Panc1 (cell line): ENCODE measurements at regions not wholly inside any gene's neighbourhood (a gene's known extent, or its start where the extent isn't known, plus 50 kb on each side); places are given as distances from the start of the nearest gene placed in this dataset.

Experiments used
- ATAC-seq: fragments of 200-7000 bp; cut with Tn5 transposase; 2 replicates; pipeline ENCODE4 v1.9.1; 2020; ENCODE audit warnings: mild to moderate bottlenecking, moderate library complexity
- BruUV-seq: library from RNA; stranded (reverse); fragments of 400-500 nt; replicated peaks from 2 replicates; lab custom pipeline; 2021; lab: Mats Ljungman, UMichigan
- CTCF ChIA-PET: fragments of 300-600 bp; sonication (Branson Sonifier 250); formaldehyde crosslinking; loops from one replicate; lab custom pipeline; 2022; ENCODE audit warnings: antibody characterized with exemption; lab: Charles Lee
- POLR2A ChIA-PET: fragments of 300-600 bp; sonication (Branson Sonifier 250); formaldehyde crosslinking; loops from one replicate; lab custom pipeline; 2022; ENCODE audit warnings: antibody characterized with exemption; lab: Charles Lee
- DNase-seq: peaks from one replicate; pipeline ENCODE4 v3.0.0-alpha.2; 2010; ENCODE audit warnings: low read depth, low spot score
- H3K27ac ChIP-seq: 2 replicates; pipeline ENCODE4 v1.5.1; 2011; ENCODE audit warnings: mild to moderate bottlenecking, low read length, inconsistent platforms
- H3K27me3 ChIP-seq: fragments of 200-500 bp; sonication (Bioruptor generic); 2 replicates; pipeline ENCODE4 v1.6.0; 2014; ENCODE audit warnings: low read length, inconsistent platforms; ENCODE audit not compliant: control insufficient read depth, insufficient read depth
- H3K36me3 ChIP-seq: fragments of 200-500 bp; sonication (Bioruptor generic); 2 replicates; pipeline ENCODE4 v1.5.1; 2014; ENCODE audit warnings: inconsistent platforms, mild to moderate bottlenecking, low read length, moderate library complexity; ENCODE audit not compliant: control insufficient read depth, insufficient read depth
- H3K4me1 ChIP-seq: 2 replicates; pipeline ENCODE4 v1.5.1; 2011; ENCODE audit warnings: inconsistent platforms, mild to moderate bottlenecking, low read length, moderate library complexity; ENCODE audit not compliant: control insufficient read depth, insufficient read depth
- H3K4me3 ChIP-seq, 2 experiments: 2 replicates each; pipeline ENCODE4 v1.5.1; 2011 to 2012; ENCODE audit warnings: low read depth in 2 of 2, low read length in 2 of 2, mild to moderate bottlenecking in 2 of 2, inconsistent platforms in 1 of 2, moderate library complexity in 1 of 2
- H3K9me3 ChIP-seq: fragments of 200-500 bp; sonication (Bioruptor generic); 2 replicates; pipeline ENCODE4 v1.5.1; 2014; ENCODE audit warnings: low read depth, mild to moderate bottlenecking, inconsistent platforms, low read length, moderate library complexity; ENCODE audit not compliant: control insufficient read depth, insufficient read depth
- CTCF ChIP-seq: fragments of 450-650 bp; IDR thresholded peaks from 2 replicates; pipeline ENCODE4 v1.5.1; 2017; ENCODE audit warnings: mild to moderate bottlenecking
- POLR2AphosphoS5 ChIP-seq: IDR thresholded peaks from 2 replicates; pipeline ENCODE4 v1.6.1; 2012; ENCODE audit warnings: mild to moderate bottlenecking, low read depth, low read length, moderate library complexity
- SIN3A ChIP-seq: IDR thresholded peaks from 2 replicates; pipeline ENCODE4 v1.6.1; 2012; ENCODE audit warnings: low read depth, mild to moderate bottlenecking, low read length, moderate library complexity, borderline replicate concordance; ENCODE audit not compliant: insufficient read depth
- TCF7L2 ChIP-seq: IDR thresholded peaks from 2 replicates; pipeline ENCODE4 v1.6.1; 2011; ENCODE audit warnings: mild to moderate bottlenecking, low read depth, low read length, inconsistent platforms
- in situ Hi-C: cut with HindIII; loops from 2 replicates; pipeline ENCODE4 v1.10.0; 2016; ENCODE audit warnings: low sequenced_read_pairs, low pct_unique_long_range_greater_than_20kb
- intact Hi-C: fragments of 100-400 bp; cut with micrococcal nuclease; formaldehyde crosslinking; loops from one replicate; pipeline ENCODE4 v1.10.0; 2022; ENCODE audit not compliant: unreplicated experiment
- TF ChIP-seq, protein P1 (sequence below), 2 experiments: IDR thresholded peaks; 2 replicates each; pipeline ENCODE4 v1.6.1; 2011 to 2012; ENCODE audit warnings: low read depth in 2 of 2, control low read depth in 1 of 2, low read length in 1 of 2, mild to moderate bottlenecking in 1 of 2, moderate library complexity in 1 of 2; ENCODE audit not compliant: insufficient read depth in 1 of 2

DNA sequence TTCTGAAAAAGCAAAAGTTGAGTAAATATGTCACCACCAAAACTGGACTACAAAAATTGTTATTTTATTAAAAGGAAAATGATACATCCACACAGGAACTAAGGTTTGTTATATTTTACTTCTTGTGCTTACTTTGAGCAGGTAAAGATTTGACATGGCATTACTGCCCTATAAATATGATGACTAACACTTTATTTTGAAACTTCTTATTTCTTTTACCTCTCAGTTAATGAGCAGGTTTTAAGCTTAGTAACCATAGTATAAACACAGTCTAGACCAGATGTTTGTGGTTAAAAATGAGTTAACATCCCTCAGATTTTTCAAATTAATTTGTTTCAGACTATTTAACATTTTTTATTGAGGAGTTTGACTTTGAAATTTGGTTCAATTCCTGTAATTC, 862.5 kb upstream of the USP15 start:
- CTCF ChIA-PET, result no interaction called here
- intact Hi-C loops, result no loop called here
- H3K27ac ChIP-seq, result no peak overlapping the region
- no peaks in the 10 kb centered on the region for H3K4me1 ChIP-seq
- in situ Hi-C loops, result no loop called here
- POLR2A ChIA-PET, result no interaction called here
- no TSS peak for BruUV-seq
- ATAC-seq (no peak), DNase-seq (no peak)
- TF ChIP-seq TCF7L2 (no peak), POLR2AphosphoS5 (no peak), CTCF (no peak), SIN3A (no peak)
- TF ChIP-seq, protein P1, sequence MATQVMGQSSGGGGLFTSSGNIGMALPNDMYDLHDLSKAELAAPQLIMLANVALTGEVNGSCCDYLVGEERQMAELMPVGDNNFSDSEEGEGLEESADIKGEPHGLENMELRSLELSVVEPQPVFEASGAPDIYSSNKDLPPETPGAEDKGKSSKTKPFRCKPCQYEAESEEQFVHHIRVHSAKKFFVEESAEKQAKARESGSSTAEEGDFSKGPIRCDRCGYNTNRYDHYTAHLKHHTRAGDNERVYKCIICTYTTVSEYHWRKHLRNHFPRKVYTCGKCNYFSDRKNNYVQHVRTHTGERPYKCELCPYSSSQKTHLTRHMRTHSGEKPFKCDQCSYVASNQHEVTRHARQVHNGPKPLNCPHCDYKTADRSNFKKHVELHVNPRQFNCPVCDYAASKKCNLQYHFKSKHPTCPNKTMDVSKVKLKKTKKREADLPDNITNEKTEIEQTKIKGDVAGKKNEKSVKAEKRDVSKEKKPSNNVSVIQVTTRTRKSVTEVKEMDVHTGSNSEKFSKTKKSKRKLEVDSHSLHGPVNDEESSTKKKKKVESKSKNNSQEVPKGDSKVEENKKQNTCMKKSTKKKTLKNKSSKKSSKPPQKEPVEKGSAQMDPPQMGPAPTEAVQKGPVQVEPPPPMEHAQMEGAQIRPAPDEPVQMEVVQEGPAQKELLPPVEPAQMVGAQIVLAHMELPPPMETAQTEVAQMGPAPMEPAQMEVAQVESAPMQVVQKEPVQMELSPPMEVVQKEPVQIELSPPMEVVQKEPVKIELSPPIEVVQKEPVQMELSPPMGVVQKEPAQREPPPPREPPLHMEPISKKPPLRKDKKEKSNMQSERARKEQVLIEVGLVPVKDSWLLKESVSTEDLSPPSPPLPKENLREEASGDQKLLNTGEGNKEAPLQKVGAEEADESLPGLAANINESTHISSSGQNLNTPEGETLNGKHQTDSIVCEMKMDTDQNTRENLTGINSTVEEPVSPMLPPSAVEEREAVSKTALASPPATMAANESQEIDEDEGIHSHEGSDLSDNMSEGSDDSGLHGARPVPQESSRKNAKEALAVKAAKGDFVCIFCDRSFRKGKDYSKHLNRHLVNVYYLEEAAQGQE (IDR thresholded peaks at IDR 0.05; ENCODE audit: insufficient read depth in 1 of 2, low read depth in 2 of 2, low read length in 1 of 2), result no peak
- H3K9me3 ChIP-seq, result no peaks in the 10 kb centered on the region
- no peak overlapping the region for H3K4me3 ChIP-seq
- H3K27me3 ChIP-seq, result no peaks in the 10 kb centered on the region
- H3K36me3 ChIP-seq, result no peaks in the 10 kb centered on the region

GRCh38 chr12:61412201-61412600, 848.0 kb upstream of the USP15 start:
- H3K36me3 ChIP-seq, result no peaks in the 10 kb centered on the region
- H3K4me3 ChIP-seq, result no peak overlapping the region
- in situ Hi-C loops, result no loop called here
- ChIA-PET CTCF (no interaction called here), POLR2A (no interaction called here)
- no peak for ATAC-seq
- no peaks in the 10 kb centered on the region for H3K4me1 ChIP-seq
- no peak for DNase-seq
- no peaks in the 10 kb centered on the region for H3K27me3 ChIP-seq
- no TSS peak for BruUV-seq
- H3K27ac ChIP-seq, result no peak overlapping the region
- TF ChIP-seq, protein P1 (IDR thresholded peaks at IDR 0.05; ENCODE audit: insufficient read depth in 1 of 2, low read depth in 2 of 2, low read length in 1 of 2), result no peak
- TF ChIP-seq SIN3A (no peak), TCF7L2 (no peak), CTCF (no peak), POLR2AphosphoS5 (no peak)
- no peaks in the 10 kb centered on the region for H3K9me3 ChIP-seq
- intact Hi-C loops, result no loop called here
